Heart left ventricle (tissue), 13 donors: ENCODE measurements at regions not wholly inside any gene's neighbourhood (a gene's known extent, or its start where the extent isn't known, plus 50 kb on each side); places are given as distances from the start of the nearest gene placed in this dataset.

ENCODE experiments used
- POLR2A ChIP-seq, 2 donors: fragments of 450-650 bp; IDR thresholded peaks; one replicate each; pipeline ENCODE4 v1.6.1; 2017; ENCODE audit warnings: antibody characterized with exemption in 2 of 2, mild to moderate bottlenecking in 2 of 2, moderate library complexity in 2 of 2
- TF ChIP-seq, protein P1 (sequence below), 12 donors: fragments of 200-600 bp; sonication (generic) in 4 of 12; IDR thresholded peaks; one replicate each; pipeline versions ENCODE4 v1.5.0 to v1.8.0; 2018 to 2022; ENCODE audit warnings: antibody characterized with exemption in 12 of 12, mild to moderate bottlenecking in 5 of 12
- donor health status: ischemic (EF 13 %, LVEDD 7.1; RV severe dilation, severe dysfunction).
- donor health status: DM: no; HTN: yes; CAD: no.
- donor health status: DM: no; HTN: no; CAD: no.
- donor health status: ischemic (EF 25% LVEDD 6.9; RV normal size, moderate dysfunction).
- donor health status: ischemic (EF 25% LVEDD 5.7; RV mildly dilated, moderate dysfunction).
- donor health status: ischemic (EF 35%, LVEDD 5.7; RV mildly dilated, moderate dysfunction).
- donor health status: nonischemic (EF 11% LVEDD 7.7; RV severe dilation, severe dysfunction).
- donor health status: DM: yes; HTN: yes; CAD: no.
- donor health status: PGD.
- donor health status: ischemic (EF 29% LVEDD 5.4; RV normal size, mild dysfunction).
- donor health status: nonischemic (EF 23%, LVEDD 6.1; RV moderate dilation, normal function).

DNA sequence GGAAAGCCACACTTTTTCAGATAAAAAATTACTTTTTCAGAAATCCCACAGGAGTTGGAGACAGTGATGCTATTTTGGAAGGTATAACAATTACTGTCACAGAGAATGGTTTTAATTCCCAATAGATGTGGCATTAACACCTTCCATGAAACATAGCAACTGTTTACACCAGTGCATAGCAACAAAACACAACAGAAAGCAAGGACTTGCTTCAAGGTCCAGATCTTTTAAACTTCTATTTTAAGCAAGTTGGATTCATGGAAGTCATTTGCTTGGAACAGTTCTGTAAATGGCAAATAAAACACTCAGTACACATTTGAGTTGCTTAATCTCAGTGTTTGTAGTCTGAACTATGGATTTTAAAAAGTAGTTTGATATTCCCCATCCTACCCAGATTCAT is 385.9 kb upstream of the SPRY2 start:
- TF ChIP-seq, protein P1, sequence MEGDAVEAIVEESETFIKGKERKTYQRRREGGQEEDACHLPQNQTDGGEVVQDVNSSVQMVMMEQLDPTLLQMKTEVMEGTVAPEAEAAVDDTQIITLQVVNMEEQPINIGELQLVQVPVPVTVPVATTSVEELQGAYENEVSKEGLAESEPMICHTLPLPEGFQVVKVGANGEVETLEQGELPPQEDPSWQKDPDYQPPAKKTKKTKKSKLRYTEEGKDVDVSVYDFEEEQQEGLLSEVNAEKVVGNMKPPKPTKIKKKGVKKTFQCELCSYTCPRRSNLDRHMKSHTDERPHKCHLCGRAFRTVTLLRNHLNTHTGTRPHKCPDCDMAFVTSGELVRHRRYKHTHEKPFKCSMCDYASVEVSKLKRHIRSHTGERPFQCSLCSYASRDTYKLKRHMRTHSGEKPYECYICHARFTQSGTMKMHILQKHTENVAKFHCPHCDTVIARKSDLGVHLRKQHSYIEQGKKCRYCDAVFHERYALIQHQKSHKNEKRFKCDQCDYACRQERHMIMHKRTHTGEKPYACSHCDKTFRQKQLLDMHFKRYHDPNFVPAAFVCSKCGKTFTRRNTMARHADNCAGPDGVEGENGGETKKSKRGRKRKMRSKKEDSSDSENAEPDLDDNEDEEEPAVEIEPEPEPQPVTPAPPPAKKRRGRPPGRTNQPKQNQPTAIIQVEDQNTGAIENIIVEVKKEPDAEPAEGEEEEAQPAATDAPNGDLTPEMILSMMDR (IDR thresholded peaks at IDR 0.05) = no peak
- TF ChIP-seq POLR2A (IDR thresholded peaks at IDR 0.05) = no peak
